Fibroblast of the aortic adventitia (primary cell): ENCODE measurements at regions not wholly inside any gene's neighbourhood (a gene's known extent, or its start where the extent isn't known, plus 50 kb on each side); places are given as distances from the start of the nearest gene placed in this dataset.

Experiments used
- DNase-seq: peaks from one replicate; pipeline ENCODE4 v3.0.0-alpha.2; 2010; ENCODE audit warnings: low read depth
- H3K4me3 ChIP-seq: 2 replicates; pipeline ENCODE4 v1.5.1; 2011; ENCODE audit warnings: low read depth, mild to moderate bottlenecking, control low read depth, low read length, moderate library complexity
- CTCF ChIP-seq: IDR thresholded peaks from 2 replicates; pipeline ENCODE4 v1.5.1; 2011; ENCODE audit warnings: mild to moderate bottlenecking, low read length, control low read depth, inconsistent platforms; ENCODE audit not compliant: insufficient read depth

GRCh38 chr5:103397739-103398581, 139.4 kb downstream of the MACIR start:
- DNase-seq: peak; percentile 44
- H3K4me3 ChIP-seq: no peak overlapping the region
- TF ChIP-seq CTCF: no peak

- no peak for TF ChIP-seq CTCF
- no peak for DNase-seq
- H3K4me3 ChIP-seq: no peak overlapping the region
Measured at GRCh38 chr5:103394676-103395075, 136.1 kb downstream of the MACIR start.

- no peak overlapping the region for H3K4me3 ChIP-seq
- no peak for TF ChIP-seq CTCF
- DNase-seq: peak; percentile 44
Measured at GRCh38 chr5:103393101-103393754, 134.7 kb downstream of the MACIR start.

- TF ChIP-seq CTCF: no peak
- DNase-seq: no peak
- no peak overlapping the region for H3K4me3 ChIP-seq
Measured at GRCh38 chr5:103391659-103392058, 133.1 kb downstream of the MACIR start.

- no peak for DNase-seq
- TF ChIP-seq CTCF: no peak
- H3K4me3 ChIP-seq: no peak overlapping the region
Measured at GRCh38 chr5:103389846-103390245, 131.3 kb downstream of the MACIR start.

- no peak for TF ChIP-seq CTCF
- DNase-seq: no peak
- no peak overlapping the region for H3K4me3 ChIP-seq
Measured at GRCh38 chr5:103389357-103389756, 130.8 kb downstream of the MACIR start.
